GM23338 (cell line): ENCODE measurements at regions not wholly inside any gene's neighbourhood (a gene's known extent, or its start where the extent isn't known, plus 50 kb on each side); places are given as distances from the start of the nearest gene placed in this dataset.

Experiments
- ATAC-seq: fragments of 200-7000 bp; cut with Tn5 transposase; 3 replicates; pipeline ENCODE4 v1.9.1; 2020
- DNase-seq: peaks from one replicate; pipeline ENCODE4 v3.0.0-alpha.2; 2015; ENCODE audit warnings: low spot score
- H2AFZ ChIP-seq: fragments of 200-600 bp; sonication (generic); 2 replicates; pipeline ENCODE4 v1.8.0; 2016; ENCODE audit warnings: antibody characterized with exemption, mild to moderate bottlenecking, moderate library complexity
- H3F3A ChIP-seq: fragments of 200-600 bp; sonication (generic); replicated peaks from 2 replicates; pipeline ENCODE4 v1.8.0; 2017; ENCODE audit warnings: antibody characterized with exemption, mixed run types, low read depth
- H3K27ac ChIP-seq: fragments of 200-600 bp; sonication (generic); 2 replicates; pipeline ENCODE4 v1.6.1; 2016; ENCODE audit warnings: low read depth
- H3K27me3 ChIP-seq: fragments of 200-600 bp; sonication (generic); 2 replicates; pipeline ENCODE4 v1.8.0; 2016; ENCODE audit warnings: mild to moderate bottlenecking, mixed run types, moderate library complexity; ENCODE audit not compliant: insufficient read depth
- H3K36me3 ChIP-seq: fragments of 200-600 bp; sonication (generic); 2 replicates; pipeline ENCODE4 v1.8.0; 2016; ENCODE audit warnings: mild to moderate bottlenecking; ENCODE audit not compliant: insufficient read depth
- H3K4me1 ChIP-seq: fragments of 200-600 bp; sonication (generic); 2 replicates; pipeline ENCODE4 v1.8.0; 2016; ENCODE audit warnings: mild to moderate bottlenecking, moderate library complexity; ENCODE audit not compliant: insufficient read depth
- H3K4me2 ChIP-seq: fragments of 200-600 bp; sonication (generic); 2 replicates; pipeline ENCODE4 v1.7.1; 2017; ENCODE audit warnings: mixed run types
- H3K4me3 ChIP-seq: fragments of 200-600 bp; sonication (generic); 2 replicates; pipeline ENCODE4 v1.6.1; 2016; ENCODE audit warnings: mixed run types
- H3K79me2 ChIP-seq: fragments of 200-600 bp; sonication (generic); replicated peaks from 2 replicates; pipeline ENCODE4 v1.8.0; 2017; ENCODE audit warnings: mild to moderate bottlenecking; ENCODE audit not compliant: insufficient read depth
- H3K9me2 ChIP-seq: fragments of 200-600 bp; sonication (generic); 2 replicates; pipeline ENCODE4 v1.8.0; 2017; ENCODE audit not compliant: insufficient read depth
- H4K20me1 ChIP-seq: fragments of 200-600 bp; sonication (generic); replicated peaks from 2 replicates; pipeline ENCODE4 v1.8.0; 2017; ENCODE audit warnings: mild to moderate bottlenecking; ENCODE audit not compliant: insufficient read depth
- H3K27ac Mint-ChIP-seq: 2 replicates; pipeline ENCODE4 v1.8.0; 2020; ENCODE audit warnings: inconsistent platforms, mild to moderate bottlenecking, moderate library complexity, mixed read lengths
- H3K27me3 Mint-ChIP-seq: 3 replicates; pipeline ENCODE4 v1.8.0; 2022; ENCODE audit warnings: low read depth, mild to moderate bottlenecking, moderate library complexity, mixed read lengths, inconsistent platforms; ENCODE audit not compliant: insufficient read depth, poor library complexity
- H3K36me3 Mint-ChIP-seq: 3 replicates; pipeline ENCODE4 v1.8.0; 2021; ENCODE audit warnings: low read depth, mild to moderate bottlenecking, inconsistent platforms, moderate library complexity, mixed read lengths
- H3K4me1 Mint-ChIP-seq: 3 replicates; pipeline ENCODE4 v1.8.0; 2020; ENCODE audit warnings: mild to moderate bottlenecking, inconsistent platforms, mixed read lengths
- H3K4me3 Mint-ChIP-seq: 3 replicates; pipeline ENCODE4 v1.8.0; 2021; ENCODE audit warnings: moderate library complexity, mild to moderate bottlenecking, inconsistent platforms, mixed read lengths
- H3K9me3 Mint-ChIP-seq: 3 replicates; pipeline ENCODE4 v1.8.0; 2020; ENCODE audit warnings: moderate library complexity, mild to moderate bottlenecking, inconsistent platforms, mixed read lengths
- CREB1 ChIP-seq: fragments of 250-450 bp; sonication (Bioruptor Pico); IDR thresholded peaks from 2 replicates; pipeline ENCODE4 v1.5.0; 2020; ENCODE audit warnings: low read depth, mild to moderate bottlenecking, moderate library complexity
- ETS1 ChIP-seq: IDR thresholded peaks from 2 replicates; pipeline ENCODE4 v1.6.1; 2016; ENCODE audit warnings: antibody characterized with exemption
- EZH2 ChIP-seq: fragments of 200-600 bp; sonication (generic); IDR thresholded peaks from one replicate; pipeline ENCODE4 v1.8.0; 2017; ENCODE audit warnings: antibody characterized with exemption, mild to moderate bottlenecking, low read depth; ENCODE audit not compliant: unreplicated experiment
- EZH2phosphoT487 ChIP-seq: fragments of 200-600 bp; sonication (generic); IDR thresholded peaks from one replicate; pipeline ENCODE4 v1.8.1; 2018; ENCODE audit warnings: antibody characterized with exemption; ENCODE audit not compliant: unreplicated experiment
- JUNB ChIP-seq: IDR thresholded peaks from one replicate; pipeline ENCODE4 v1.6.1; 2016; ENCODE audit warnings: antibody characterized with exemption; ENCODE audit not compliant: unreplicated experiment
- NANOG ChIP-seq: IDR thresholded peaks from 2 replicates; pipeline ENCODE4 v1.6.1; 2016; ENCODE audit warnings: antibody characterized with exemption, borderline replicate concordance
- POLR2AphosphoS5 ChIP-seq: IDR thresholded peaks from 2 replicates; pipeline ENCODE4 v1.6.1; 2016; ENCODE audit warnings: antibody characterized with exemption, low read depth
- REST ChIP-seq: IDR thresholded peaks from one replicate; pipeline ENCODE4 v1.6.1; 2018; ENCODE audit warnings: antibody characterized with exemption; ENCODE audit not compliant: unreplicated experiment
- STAT1 ChIP-seq: IDR thresholded peaks from one replicate; pipeline ENCODE4 v1.6.1; 2016; ENCODE audit warnings: antibody characterized with exemption; ENCODE audit not compliant: unreplicated experiment
- ZNF114 ChIP-seq: fragments of 250-450 bp; sonication (Bioruptor Pico); IDR thresholded peaks from 2 replicates; pipeline ENCODE4 v1.5.0; 2020; ENCODE audit warnings: mild to moderate bottlenecking, moderate library complexity
- ZNF331 ChIP-seq: fragments of 250-450 bp; sonication (Bioruptor Pico); IDR thresholded peaks from 2 replicates; pipeline ENCODE4 v1.5.0; 2020; ENCODE audit warnings: low read depth, mild to moderate bottlenecking, moderate library complexity
- TF ChIP-seq, protein P1 (sequence below), 2 experiments: fragments of 200-600 bp in 1 of 2; sonication (generic) in 1 of 2; conservative IDR thresholded peaks; 2 replicates each; pipeline versions ENCODE4 v1.5.1 to v1.6.1; 2016 to 2017; ENCODE audit warnings: antibody characterized with exemption in 2 of 2, low read depth in 2 of 2, mild to moderate bottlenecking in 2 of 2, moderate library complexity in 1 of 2
- TF ChIP-seq, protein P2 (sequence below): fragments of 250-450 bp; sonication (Bioruptor Pico); IDR thresholded peaks from 2 replicates; pipeline ENCODE4 v1.5.0; 2020; ENCODE audit warnings: mild to moderate bottlenecking, moderate library complexity

DNA sequence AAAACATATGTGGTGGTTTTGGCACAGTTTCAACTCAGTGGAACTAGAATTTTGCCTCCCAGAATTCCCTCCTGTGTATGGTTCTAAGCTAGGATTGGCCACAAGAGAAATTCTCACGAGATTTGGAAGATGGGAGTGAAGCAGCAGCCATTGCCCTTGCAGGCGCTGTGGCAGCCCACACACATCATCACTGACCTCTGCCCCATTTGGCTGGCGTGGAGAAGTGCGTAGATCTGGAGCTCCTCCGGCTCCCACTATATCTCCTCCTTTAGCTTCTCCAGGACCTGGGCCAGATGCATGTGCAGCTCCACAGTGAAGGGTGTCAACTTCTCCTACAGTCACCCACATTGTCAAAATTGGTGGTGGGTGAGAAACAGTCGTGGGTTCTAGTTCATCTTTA lies 199.6 kb downstream of the EFHB start:
- no peak overlapping the region for H3K27ac Mint-ChIP-seq
- Histone ChIP-seq H3F3A (no peaks in the 10 kb centered on the region), H3K4me2 (no peak overlapping the region), H3K4me1 (no peaks in the 10 kb centered on the region), H3K4me3 (no peak overlapping the region), H3K27ac (no peak overlapping the region), H2AFZ (no peak overlapping the region), H4K20me1 (no peaks in the 10 kb centered on the region), H3K9me2 (0 out of 2 replicates have a peak, but pooled peaks cover 4% of the 10 kb centered on the region), H3K36me3 (no peaks in the 10 kb centered on the region), H3K27me3 (no peaks in the 10 kb centered on the region), H3K79me2 (no peaks in the 10 kb centered on the region)
- no peaks in the 10 kb centered on the region for H3K36me3 Mint-ChIP-seq
- DNase-seq (no peak), ATAC-seq (no peak)
- no peaks in the 10 kb centered on the region for H3K4me1 Mint-ChIP-seq
- H3K9me3 Mint-ChIP-seq, result peaks cover 3% of the 10 kb centered on the region; the same call in 1 of the 3 replicates
- TF ChIP-seq EZH2phosphoT487 (no peak), ZNF331 (CRISPR knock-in tag) (no peak), REST (no peak), POLR2AphosphoS5 (no peak), STAT1 (no peak), ETS1 (no peak), NANOG (no peak), ZNF114 (CRISPR knock-in tag) (no peak), CREB1 (CRISPR knock-in tag) (no peak), EZH2 (no peak), JUNB (no peak)
- TF ChIP-seq, protein P1, sequence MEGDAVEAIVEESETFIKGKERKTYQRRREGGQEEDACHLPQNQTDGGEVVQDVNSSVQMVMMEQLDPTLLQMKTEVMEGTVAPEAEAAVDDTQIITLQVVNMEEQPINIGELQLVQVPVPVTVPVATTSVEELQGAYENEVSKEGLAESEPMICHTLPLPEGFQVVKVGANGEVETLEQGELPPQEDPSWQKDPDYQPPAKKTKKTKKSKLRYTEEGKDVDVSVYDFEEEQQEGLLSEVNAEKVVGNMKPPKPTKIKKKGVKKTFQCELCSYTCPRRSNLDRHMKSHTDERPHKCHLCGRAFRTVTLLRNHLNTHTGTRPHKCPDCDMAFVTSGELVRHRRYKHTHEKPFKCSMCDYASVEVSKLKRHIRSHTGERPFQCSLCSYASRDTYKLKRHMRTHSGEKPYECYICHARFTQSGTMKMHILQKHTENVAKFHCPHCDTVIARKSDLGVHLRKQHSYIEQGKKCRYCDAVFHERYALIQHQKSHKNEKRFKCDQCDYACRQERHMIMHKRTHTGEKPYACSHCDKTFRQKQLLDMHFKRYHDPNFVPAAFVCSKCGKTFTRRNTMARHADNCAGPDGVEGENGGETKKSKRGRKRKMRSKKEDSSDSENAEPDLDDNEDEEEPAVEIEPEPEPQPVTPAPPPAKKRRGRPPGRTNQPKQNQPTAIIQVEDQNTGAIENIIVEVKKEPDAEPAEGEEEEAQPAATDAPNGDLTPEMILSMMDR (conservative IDR thresholded peaks at IDR 0.05; ENCODE audit: low read depth in 2 of 2), result no peak
- TF ChIP-seq, protein P2, sequence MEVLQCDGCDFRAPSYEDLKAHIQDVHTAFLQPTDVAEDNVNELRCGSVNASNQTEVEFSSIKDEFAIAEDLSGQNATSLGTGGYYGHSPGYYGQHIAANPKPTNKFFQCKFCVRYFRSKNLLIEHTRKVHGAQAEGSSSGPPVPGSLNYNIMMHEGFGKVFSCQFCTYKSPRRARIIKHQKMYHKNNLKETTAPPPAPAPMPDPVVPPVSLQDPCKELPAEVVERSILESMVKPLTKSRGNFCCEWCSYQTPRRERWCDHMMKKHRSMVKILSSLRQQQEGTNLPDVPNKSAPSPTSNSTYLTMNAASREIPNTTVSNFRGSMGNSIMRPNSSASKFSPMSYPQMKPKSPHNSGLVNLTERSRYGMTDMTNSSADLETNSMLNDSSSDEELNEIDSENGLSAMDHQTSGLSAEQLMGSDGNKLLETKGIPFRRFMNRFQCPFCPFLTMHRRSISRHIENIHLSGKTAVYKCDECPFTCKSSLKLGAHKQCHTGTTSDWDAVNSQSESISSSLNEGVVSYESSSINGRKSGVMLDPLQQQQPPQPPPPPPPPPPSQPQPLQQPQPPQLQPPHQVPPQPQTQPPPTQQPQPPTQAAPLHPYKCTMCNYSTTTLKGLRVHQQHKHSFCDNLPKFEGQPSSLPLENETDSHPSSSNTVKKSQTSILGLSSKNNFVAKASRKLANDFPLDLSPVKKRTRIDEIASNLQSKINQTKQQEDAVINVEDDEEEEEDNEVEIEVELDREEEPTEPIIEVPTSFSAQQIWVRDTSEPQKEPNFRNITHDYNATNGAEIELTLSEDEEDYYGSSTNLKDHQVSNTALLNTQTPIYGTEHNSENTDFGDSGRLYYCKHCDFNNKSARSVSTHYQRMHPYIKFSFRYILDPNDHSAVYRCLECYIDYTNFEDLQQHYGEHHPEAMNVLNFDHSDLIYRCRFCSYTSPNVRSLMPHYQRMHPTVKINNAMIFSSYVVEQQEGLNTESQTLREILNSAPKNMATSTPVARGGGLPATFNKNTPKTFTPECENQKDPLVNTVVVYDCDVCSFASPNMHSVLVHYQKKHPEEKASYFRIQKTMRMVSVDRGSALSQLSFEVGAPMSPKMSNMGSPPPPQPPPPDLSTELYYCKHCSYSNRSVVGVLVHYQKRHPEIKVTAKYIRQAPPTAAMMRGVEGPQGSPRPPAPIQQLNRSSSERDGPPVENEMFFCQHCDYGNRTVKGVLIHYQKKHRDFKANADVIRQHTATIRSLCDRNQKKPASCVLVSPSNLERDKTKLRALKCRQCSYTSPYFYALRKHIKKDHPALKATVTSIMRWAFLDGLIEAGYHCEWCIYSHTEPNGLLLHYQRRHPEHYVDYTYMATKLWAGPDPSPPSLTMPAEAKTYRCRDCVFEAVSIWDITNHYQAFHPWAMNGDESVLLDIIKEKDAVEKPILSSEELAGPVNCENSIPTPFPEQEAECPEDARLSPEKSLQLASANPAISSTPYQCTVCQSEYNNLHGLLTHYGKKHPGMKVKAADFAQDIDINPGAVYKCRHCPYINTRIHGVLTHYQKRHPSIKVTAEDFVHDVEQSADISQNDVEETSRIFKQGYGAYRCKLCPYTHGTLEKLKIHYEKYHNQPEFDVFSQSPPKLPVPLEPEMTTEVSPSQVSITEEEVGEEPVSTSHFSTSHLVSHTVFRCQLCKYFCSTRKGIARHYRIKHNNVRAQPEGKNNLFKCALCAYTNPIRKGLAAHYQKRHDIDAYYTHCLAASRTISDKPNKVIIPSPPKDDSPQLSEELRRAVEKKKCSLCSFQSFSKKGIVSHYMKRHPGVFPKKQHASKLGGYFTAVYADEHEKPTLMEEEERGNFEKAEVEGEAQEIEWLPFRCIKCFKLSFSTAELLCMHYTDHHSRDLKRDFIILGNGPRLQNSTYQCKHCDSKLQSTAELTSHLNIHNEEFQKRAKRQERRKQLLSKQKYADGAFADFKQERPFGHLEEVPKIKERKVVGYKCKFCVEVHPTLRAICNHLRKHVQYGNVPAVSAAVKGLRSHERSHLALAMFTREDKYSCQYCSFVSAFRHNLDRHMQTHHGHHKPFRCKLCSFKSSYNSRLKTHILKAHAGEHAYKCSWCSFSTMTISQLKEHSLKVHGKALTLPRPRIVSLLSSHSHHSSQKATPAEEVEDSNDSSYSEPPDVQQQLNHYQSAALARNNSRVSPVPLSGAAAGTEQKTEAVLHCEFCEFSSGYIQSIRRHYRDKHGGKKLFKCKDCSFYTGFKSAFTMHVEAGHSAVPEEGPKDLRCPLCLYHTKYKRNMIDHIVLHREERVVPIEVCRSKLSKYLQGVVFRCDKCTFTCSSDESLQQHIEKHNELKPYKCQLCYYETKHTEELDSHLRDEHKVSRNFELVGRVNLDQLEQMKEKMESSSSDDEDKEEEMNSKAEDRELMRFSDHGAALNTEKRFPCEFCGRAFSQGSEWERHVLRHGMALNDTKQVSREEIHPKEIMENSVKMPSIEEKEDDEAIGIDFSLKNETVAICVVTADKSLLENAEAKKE (CRISPR knock-in tag), result no peak
- H3K27me3 Mint-ChIP-seq, result no peaks in the 10 kb centered on the region
- H3K4me3 Mint-ChIP-seq, result no peak overlapping the region
